ENCODE measurements at regions not wholly inside any gene's neighbourhood (a gene's known extent, or its start where the extent isn't known, plus 50 kb on each side); places are given as distances from the start of the nearest gene placed in this dataset.

- no peak for DNase-seq
- H3K36me3 ChIP-seq = no peaks in the 10 kb centered on the region
- H3K27ac ChIP-seq = no peak overlapping the region
- H3K9me3 ChIP-seq (ENCODE audit: severe bottlenecking) = no peaks in the 10 kb centered on the region
- no peak overlapping the region for H3K4me3 ChIP-seq (ENCODE audit: low read depth, low read length)
- H3K27me3 ChIP-seq (ENCODE audit: insufficient read depth, low read depth, severe bottlenecking) = no peaks in the 10 kb centered on the region
- no peak for TF ChIP-seq CTCF (IDR thresholded peaks at IDR 0.05; ENCODE audit: low read depth, low read length)
Observed at GRCh38 chr5:146940295-146940694, 61.7 kb upstream of the PPP2R2B start.

GRCh38 chr5:146944019-146944418 is 65.5 kb upstream of the PPP2R2B start:
- TF ChIP-seq CTCF (IDR thresholded peaks at IDR 0.05; ENCODE audit: low read depth, low read length) = no peak
- no peak for DNase-seq
- no peaks in the 10 kb centered on the region for H3K9me3 ChIP-seq (ENCODE audit: severe bottlenecking)
- H3K27me3 ChIP-seq (ENCODE audit: insufficient read depth, low read depth, severe bottlenecking) = no peaks in the 10 kb centered on the region
- no peak overlapping the region for H3K4me3 ChIP-seq (ENCODE audit: low read depth, low read length)
- H3K36me3 ChIP-seq = no peaks in the 10 kb centered on the region
- H3K27ac ChIP-seq = no peak overlapping the region

GRCh38 chr5:146944764-146945616 is 66.4 kb upstream of the PPP2R2B start:
- no peak overlapping the region for H3K27ac ChIP-seq
- TF ChIP-seq CTCF (IDR thresholded peaks at IDR 0.05; ENCODE audit: low read depth, low read length) = no peak
- H3K36me3 ChIP-seq = no peaks in the 10 kb centered on the region
- H3K9me3 ChIP-seq (ENCODE audit: severe bottlenecking) = no peaks in the 10 kb centered on the region
- DNase-seq = no peak
- no peaks in the 10 kb centered on the region for H3K27me3 ChIP-seq (ENCODE audit: insufficient read depth, low read depth, severe bottlenecking)
- H3K4me3 ChIP-seq (ENCODE audit: low read depth, low read length) = no peak overlapping the region

GRCh38 chr5:146945617-146946084 is 67.1 kb upstream of the PPP2R2B start:
- H3K9me3 ChIP-seq (ENCODE audit: severe bottlenecking) = no peaks in the 10 kb centered on the region
- H3K4me3 ChIP-seq (ENCODE audit: low read depth, low read length) = no peak overlapping the region
- DNase-seq = no peak
- H3K36me3 ChIP-seq = no peaks in the 10 kb centered on the region
- TF ChIP-seq CTCF (IDR thresholded peaks at IDR 0.05; ENCODE audit: low read depth, low read length) = no peak
- H3K27ac ChIP-seq = no peak overlapping the region
- no peaks in the 10 kb centered on the region for H3K27me3 ChIP-seq (ENCODE audit: insufficient read depth, low read depth, severe bottlenecking)

GRCh38 chr5:146947181-146947941 is 68.8 kb upstream of the PPP2R2B start:
- no peak overlapping the region for H3K4me3 ChIP-seq (ENCODE audit: low read depth, low read length)
- DNase-seq = peak; percentile 37

More at GRCh38 chr5:146947181-146947941, 68.8 kb upstream of the PPP2R2B start:
- H3K27me3 ChIP-seq (ENCODE audit: insufficient read depth, low read depth, severe bottlenecking) = no peaks in the 10 kb centered on the region
- H3K27ac ChIP-seq = no peak overlapping the region
- H3K36me3 ChIP-seq = no peaks in the 10 kb centered on the region
- H3K9me3 ChIP-seq (ENCODE audit: severe bottlenecking) = no peaks in the 10 kb centered on the region
- TF ChIP-seq CTCF (IDR thresholded peaks at IDR 0.05; ENCODE audit: low read depth, low read length) = peak; percentile 60
